Lower leg skin (tissue), 3 donors: ENCODE measurements at regions not wholly inside any gene's neighbourhood (a gene's known extent, or its start where the extent isn't known, plus 50 kb on each side); places are given as distances from the start of the nearest gene placed in this dataset.

ENCODE experiments used
- CTCF ChIP-seq, 3 donors: fragments of 450-650 bp; IDR thresholded peaks; one replicate each; pipeline ENCODE4 v1.5.1; 2016; ENCODE audit warnings: antibody characterized with exemption in 3 of 3, mild to moderate bottlenecking in 3 of 3, moderate library complexity in 2 of 3
- POLR2A ChIP-seq, 2 donors: fragments of 450-650 bp; IDR thresholded peaks; one replicate each; pipeline ENCODE4 v1.6.1; 2016 to 2017; ENCODE audit warnings: antibody characterized with exemption in 2 of 2, mild to moderate bottlenecking in 1 of 2, moderate library complexity in 1 of 2

- TF ChIP-seq POLR2A (IDR thresholded peaks at IDR 0.05) (no peak), CTCF (IDR thresholded peaks at IDR 0.05) (no peak)
Measured at GRCh38 chr2:238570391-238570790, 143.7 kb downstream of the ASB1 start.
